Ascending aorta (tissue), 2 donors: ENCODE measurements at regions not wholly inside any gene's neighbourhood (a gene's known extent, or its start where the extent isn't known, plus 50 kb on each side); places are given as distances from the start of the nearest gene placed in this dataset.

Experiments
- DNase-seq, 2 donors: peaks; one replicate each; pipeline ENCODE4 v3.0.0-alpha.2; 2019; ENCODE audit warnings: low spot score in 2 of 2
- H3K27ac ChIP-seq, 2 donors: fragments of 200-600 bp; sonication (generic); one replicate each; pipeline ENCODE4 v1.5.1; 2016 to 2017; ENCODE audit warnings: mild to moderate bottlenecking in 1 of 2
- H3K27me3 ChIP-seq: fragments of 200-600 bp; sonication (generic); one replicate; pipeline ENCODE4 v1.5.1; 2017
- H3K36me3 ChIP-seq, 2 donors: fragments of 200-600 bp; sonication (generic); one replicate each; pipeline ENCODE4 v1.5.1; 2016
- H3K4me1 ChIP-seq, 2 donors: fragments of 200-600 bp; sonication (generic); one replicate each; pipeline ENCODE4 v1.5.1; 2016 to 2017; ENCODE audit warnings: mild to moderate bottlenecking in 1 of 2
- H3K4me3 ChIP-seq, 2 donors: fragments of 200-600 bp; sonication (generic); one replicate each; pipeline ENCODE4 v1.5.1; 2016 to 2017; ENCODE audit warnings: mild to moderate bottlenecking in 1 of 2
- H3K9me3 ChIP-seq, 2 donors: fragments of 200-600 bp; sonication (generic); one replicate each; pipeline ENCODE4 v1.5.1; 2016
- CTCF ChIP-seq, 3 experiments: fragments of 200-600 bp in 2 of 3; fragments of 450-650 bp in 1 of 3; sonication (generic) in 2 of 3; IDR thresholded peaks; one replicate each; pipeline ENCODE4 v1.5.1; 2016 to 2019; ENCODE audit warnings: antibody characterized with exemption in 3 of 3, mild to moderate bottlenecking in 1 of 3, moderate library complexity in 1 of 3
- intact Hi-C: fragments of 100-400 bp; cut with DNase I; formaldehyde crosslinking; loops from one replicate; pipeline ENCODE4 v1.15.1; 2023

DNA sequence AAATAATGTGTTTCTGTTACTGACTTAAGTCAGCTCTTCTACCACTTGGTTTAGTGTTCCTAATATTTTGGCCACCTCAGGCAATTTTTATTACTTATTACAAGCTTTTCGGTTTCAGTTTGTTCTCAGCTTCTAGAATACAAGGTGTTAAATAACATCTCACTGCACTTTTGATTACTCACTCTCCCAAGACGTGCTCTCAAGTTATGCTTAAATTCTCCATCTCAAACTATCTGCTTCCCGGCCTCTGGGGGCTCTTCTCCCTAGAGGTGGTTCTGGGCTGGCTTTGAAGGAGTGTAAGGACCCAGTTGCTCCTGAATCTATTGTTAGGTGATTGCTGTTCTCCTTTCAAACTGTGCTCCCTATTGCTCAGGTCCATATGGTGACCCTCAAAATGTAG is 193.9 kb upstream of the DDHD1 start:
- Histone ChIP-seq H3K36me3 (no peaks in the 10 kb centered on the region), H3K27ac (no peak overlapping the region), H3K4me3 (no peak overlapping the region), H3K27me3 (no peaks in the 10 kb centered on the region), H3K4me1 (no peaks in the 10 kb centered on the region), H3K9me3 (no peaks in the 10 kb centered on the region)
- DNase-seq: no peak
- intact Hi-C loops: no loop called here
- TF ChIP-seq CTCF (IDR thresholded peaks at IDR 0.05): no peak

DNA sequence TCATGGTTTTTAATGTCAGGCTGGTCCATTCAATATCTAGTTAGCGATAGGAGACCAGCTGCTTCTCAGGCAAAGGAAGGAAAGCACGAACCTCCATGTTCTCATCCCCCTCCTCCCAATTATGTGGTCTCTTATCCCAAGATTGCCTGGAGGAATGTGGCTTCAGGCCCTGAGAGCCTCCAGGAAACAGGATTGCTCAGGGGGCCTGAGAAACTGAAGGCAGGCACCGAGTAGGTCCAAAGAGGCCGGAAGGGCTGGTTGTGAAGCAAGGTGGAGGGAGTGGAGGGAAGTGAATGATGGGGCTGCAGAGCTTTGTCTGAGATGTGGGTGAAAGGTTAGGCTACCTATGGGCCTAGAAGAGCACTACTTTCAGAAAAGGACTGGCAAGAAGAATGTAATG is 188.2 kb upstream of the DDHD1 start:
- Histone ChIP-seq H3K9me3 (no peaks in the 10 kb centered on the region), H3K4me1 (no peaks in the 10 kb centered on the region), H3K27me3 (no peaks in the 10 kb centered on the region), H3K36me3 (no peaks in the 10 kb centered on the region), H3K27ac (no peak overlapping the region), H3K4me3 (no peak overlapping the region)
- TF ChIP-seq CTCF (IDR thresholded peaks at IDR 0.05): no peak
- DNase-seq: no peak
- intact Hi-C loops: no loop called here

GRCh38 chr14:53338192-53338591 is 185.1 kb upstream of the DDHD1 start:
- no peaks in the 10 kb centered on the region for H3K36me3 ChIP-seq
- DNase-seq: no peak
- intact Hi-C loops: no loop called here
- no peak overlapping the region for H3K27ac ChIP-seq
- TF ChIP-seq CTCF (IDR thresholded peaks at IDR 0.05): no peak
- H3K4me1 ChIP-seq: no peaks in the 10 kb centered on the region
- H3K4me3 ChIP-seq: no peak overlapping the region
- no peaks in the 10 kb centered on the region for H3K9me3 ChIP-seq
- H3K27me3 ChIP-seq: no peaks in the 10 kb centered on the region

- Histone ChIP-seq H3K4me3 (no peak overlapping the region), H3K4me1 (no peaks in the 10 kb centered on the region), H3K9me3 (no peaks in the 10 kb centered on the region), H3K27me3 (no peaks in the 10 kb centered on the region), H3K27ac (no peak overlapping the region), H3K36me3 (no peaks in the 10 kb centered on the region)
- intact Hi-C loops: no loop called here
- no peak for DNase-seq
- no peak for TF ChIP-seq CTCF (IDR thresholded peaks at IDR 0.05)
These were observed 183.6 kb upstream of the DDHD1 start for GRCh38 chr14:53336729-53337128.

GRCh38 chr14:53333809-53334208 is 180.7 kb upstream of the DDHD1 start:
- Histone ChIP-seq H3K27ac (no peak overlapping the region), H3K4me1 (no peaks in the 10 kb centered on the region), H3K4me3 (no peak overlapping the region), H3K36me3 (no peaks in the 10 kb centered on the region), H3K27me3 (no peaks in the 10 kb centered on the region), H3K9me3 (no peaks in the 10 kb centered on the region)
- intact Hi-C loops: no loop called here
- no peak for TF ChIP-seq CTCF (IDR thresholded peaks at IDR 0.05)
- no peak for DNase-seq

DNA sequence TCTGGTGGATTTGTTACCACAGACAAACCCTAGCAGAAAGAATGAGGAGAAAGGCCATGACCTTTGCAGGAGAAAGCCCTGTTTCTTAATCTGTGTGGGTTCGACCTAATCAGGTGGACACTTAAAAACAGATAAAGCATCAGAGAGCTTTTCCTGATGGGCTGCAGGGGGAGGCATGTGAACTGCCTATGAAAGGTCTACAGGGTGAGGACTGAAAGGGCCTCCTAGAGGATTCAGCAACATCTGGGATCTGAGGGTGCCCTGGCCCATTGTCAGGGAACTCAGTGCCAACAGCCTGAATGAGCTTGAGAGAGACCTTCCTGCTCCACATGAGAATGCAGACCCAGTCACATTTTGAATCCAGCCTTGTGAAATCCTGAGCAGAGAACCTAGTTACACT is 178.8 kb upstream of the DDHD1 start:
- Histone ChIP-seq H3K36me3 (no peaks in the 10 kb centered on the region), H3K9me3 (no peaks in the 10 kb centered on the region), H3K4me1 (no peaks in the 10 kb centered on the region), H3K27ac (no peak overlapping the region), H3K4me3 (no peak overlapping the region), H3K27me3 (no peaks in the 10 kb centered on the region)
- intact Hi-C loops: no loop called here
- no peak for DNase-seq
- TF ChIP-seq CTCF (IDR thresholded peaks at IDR 0.05): no peak
